H9 (cell line): ENCODE measurements at regions not wholly inside any gene's neighbourhood (a gene's known extent, or its start where the extent isn't known, plus 50 kb on each side); places are given as distances from the start of the nearest gene placed in this dataset.

Source experiments
- DNase-seq: peaks from one replicate; pipeline ENCODE4 v3.0.0-alpha.2; 2017
- H2AFZ ChIP-seq: one replicate; pipeline ENCODE4 v1.6.1; 2013; ENCODE audit warnings: mild to moderate bottlenecking, low read length, control low read depth, moderate library complexity
- H2AK5ac ChIP-seq: 2 replicates; pipeline ENCODE4 v1.6.1; 2013; ENCODE audit warnings: low read length, control low read depth, mixed read lengths; ENCODE audit not compliant: insufficient read length
- H2BK120ac ChIP-seq: one replicate; pipeline ENCODE4 v1.6.1; 2013; ENCODE audit warnings: low read depth, mild to moderate bottlenecking, low read length, control low read depth, inconsistent platforms; ENCODE audit not compliant: poor library complexity, severe bottlenecking
- H2BK12ac ChIP-seq: 2 replicates; pipeline ENCODE4 v1.6.1; 2013; ENCODE audit warnings: low read length, control low read depth, mixed read lengths, low read depth; ENCODE audit not compliant: insufficient read length
- H2BK15ac ChIP-seq: 2 replicates; pipeline ENCODE4 v1.6.1; 2013; ENCODE audit warnings: low read depth, low read length, control low read depth
- H2BK20ac ChIP-seq: one replicate; pipeline ENCODE4 v1.6.1; 2013; ENCODE audit warnings: low read depth, mild to moderate bottlenecking, low read length, control low read depth, inconsistent platforms; ENCODE audit not compliant: poor library complexity, severe bottlenecking
- H2BK5ac ChIP-seq: 2 replicates; pipeline ENCODE4 v1.6.1; 2013; ENCODE audit warnings: low read length, control low read depth, mixed read lengths; ENCODE audit not compliant: insufficient read length
- H3K14ac ChIP-seq: 2 replicates; pipeline ENCODE4 v1.6.1; 2013; ENCODE audit warnings: low read length, control low read depth; ENCODE audit not compliant: insufficient read depth
- H3K18ac ChIP-seq: 2 replicates; pipeline ENCODE4 v1.6.1; 2013; ENCODE audit warnings: low read depth, mild to moderate bottlenecking, mixed read lengths, low read length, control low read depth; ENCODE audit not compliant: insufficient read length
- H3K23ac ChIP-seq: 2 replicates; pipeline ENCODE4 v1.6.1; 2013; ENCODE audit warnings: low read length, control low read depth, mixed read lengths, low read depth; ENCODE audit not compliant: insufficient read length
- H3K23me2 ChIP-seq: 2 replicates; pipeline ENCODE4 v1.6.1; 2013; ENCODE audit warnings: low read depth, mild to moderate bottlenecking, mixed read lengths, low read length, control low read depth; ENCODE audit not compliant: insufficient read length, poor library complexity, severe bottlenecking
- H3K27ac ChIP-seq: 2 replicates; pipeline ENCODE4 v1.5.1; 2013; ENCODE audit warnings: low read length, control low read depth, mixed read lengths, low read depth; ENCODE audit not compliant: insufficient read length
- H3K27me3 ChIP-seq: 2 replicates; pipeline ENCODE4 v1.6.1; 2013; ENCODE audit warnings: low read length, control low read depth, inconsistent platforms; ENCODE audit not compliant: insufficient read depth
- H3K4ac ChIP-seq: 2 replicates; pipeline ENCODE4 v1.6.1; 2013; ENCODE audit warnings: low read depth, mild to moderate bottlenecking, control low read depth, inconsistent platforms, low read length, moderate library complexity
- H3K4me1 ChIP-seq: 2 replicates; pipeline ENCODE4 v1.6.1; 2013; ENCODE audit warnings: low read length, control low read depth, inconsistent platforms; ENCODE audit not compliant: insufficient read depth
- H3K4me2 ChIP-seq: 2 replicates; pipeline ENCODE4 v1.6.1; 2013; ENCODE audit warnings: low read length, control low read depth, mixed read lengths; ENCODE audit not compliant: insufficient read length, insufficient read depth
- H3K56ac ChIP-seq: 2 replicates; pipeline ENCODE4 v1.6.1; 2013; ENCODE audit warnings: low read depth, mild to moderate bottlenecking, mixed read lengths, low read length, control low read depth; ENCODE audit not compliant: insufficient read length
- H3K79me1 ChIP-seq: 2 replicates; pipeline ENCODE4 v1.6.1; 2013; ENCODE audit warnings: low read depth, mild to moderate bottlenecking, moderate library complexity, low read length, control low read depth, inconsistent platforms; ENCODE audit not compliant: insufficient read depth, poor library complexity, severe bottlenecking
- H3K79me2 ChIP-seq: 2 replicates; pipeline ENCODE4 v1.6.1; 2013; ENCODE audit warnings: low read length, control low read depth, inconsistent platforms; ENCODE audit not compliant: insufficient read depth
- H3K9ac ChIP-seq: 2 replicates; pipeline ENCODE4 v1.6.1; 2013; ENCODE audit warnings: low read length, control low read depth, mixed read lengths; ENCODE audit not compliant: insufficient read length; ENCODE audit errors: extremely low read depth
- H3K9me3 ChIP-seq: one replicate; pipeline ENCODE4 v1.6.1; 2013; ENCODE audit warnings: low read depth, low read length, inconsistent platforms; ENCODE audit not compliant: control insufficient read depth
- H3T11ph ChIP-seq: one replicate; pipeline ENCODE4 v1.6.1; 2013; ENCODE audit warnings: mild to moderate bottlenecking, low read length, control low read depth, inconsistent platforms
- H4K20me1 ChIP-seq: one replicate; pipeline ENCODE4 v1.6.1; 2013; ENCODE audit not compliant: control insufficient read depth, insufficient read length, insufficient read depth
- H4K5ac ChIP-seq: 2 replicates; pipeline ENCODE4 v1.6.1; 2013; ENCODE audit warnings: low read depth, mild to moderate bottlenecking, mixed read lengths, low read length, control low read depth; ENCODE audit not compliant: insufficient read length
- H4K8ac ChIP-seq: replicated peaks from 2 replicates; pipeline ENCODE4 v1.6.1; 2013; ENCODE audit warnings: low read length, control low read depth, mixed read lengths, low read depth; ENCODE audit not compliant: insufficient read length
- H4K91ac ChIP-seq: 2 replicates; pipeline ENCODE4 v1.6.1; 2013; ENCODE audit warnings: low read depth, mild to moderate bottlenecking, moderate library complexity, mixed read lengths, low read length, control low read depth; ENCODE audit not compliant: insufficient read length
- H3K27ac Mint-ChIP-seq, 3 experiments: 2 replicates in 2 of 3; 3 replicates in 1 of 3; pipeline ENCODE4 v1.8.0; 2020 to 2021; ENCODE audit warnings: mixed read lengths in 3 of 3, mild to moderate bottlenecking in 1 of 3, moderate library complexity in 1 of 3
- H3K27me3 Mint-ChIP-seq: 2 replicates; pipeline ENCODE4 v1.8.0; 2021; ENCODE audit warnings: low read depth, mild to moderate bottlenecking, moderate library complexity, mixed read lengths
- H3K36me3 Mint-ChIP-seq, 3 experiments: 2 replicates in 2 of 3; 3 replicates in 1 of 3; pipeline ENCODE4 v1.8.0; 2020 to 2021; ENCODE audit warnings: low read depth in 3 of 3, mixed read lengths in 3 of 3; ENCODE audit not compliant: insufficient read depth in 1 of 3
- H3K4me1 Mint-ChIP-seq, 2 experiments: 2 replicates each; pipeline ENCODE4 v1.8.0; 2020; ENCODE audit warnings: mixed read lengths in 2 of 2
- H3K4me3 Mint-ChIP-seq, 2 experiments: 2 replicates in 1 of 2; 3 replicates in 1 of 2; pipeline ENCODE4 v1.8.0; 2020 to 2021; ENCODE audit warnings: mild to moderate bottlenecking in 2 of 2, mixed read lengths in 2 of 2, moderate library complexity in 1 of 2
- H3K9me3 Mint-ChIP-seq, 2 experiments: 2 replicates in 1 of 2; 3 replicates in 1 of 2; pipeline ENCODE4 v1.8.0; 2020; ENCODE audit warnings: mild to moderate bottlenecking in 2 of 2, mixed read lengths in 2 of 2, moderate library complexity in 1 of 2
- WGBS: extraction: QIAGEN DNeasy Blood & Tissue Kit; methylation state at CpG from one replicate; pipeline ENCODE4 v1.1.7; 2013; ENCODE audit warnings: missing lambda C conversion rate, low lambda C conversion rate, mixed read lengths; ENCODE audit not compliant: insufficient read length; ENCODE audit errors: extremely low coverage; 5-methylcytosine and 5-hydroxymethylcytosine counted together
- TF ChIP-seq, protein P1 (sequence below): fragments of 200-600 bp; sonication (generic); conservative IDR thresholded peaks from 3 replicates; pipeline ENCODE4 v1.8.0; 2021; ENCODE audit warnings: antibody characterized with exemption, mild to moderate bottlenecking

GRCh38 chr15:58282060-58282708 is 144.0 kb downstream of the AQP9 start:
- Histone ChIP-seq H3K4ac (no peak overlapping the region), H4K20me1 (no peaks in the 10 kb centered on the region), H3K23ac (no peak overlapping the region), H2AK5ac (no peak overlapping the region), H3K4me1 (no peaks in the 10 kb centered on the region; the same call in 1 of the 2 replicates), H3K9me3 (no peaks in the 10 kb centered on the region), H3K18ac (no peak overlapping the region), H2BK20ac (no peak overlapping the region), H3K23me2 (no peaks in the 10 kb centered on the region), H3K27ac (no peak overlapping the region), H3K14ac (no peak overlapping the region), H4K91ac (no peak overlapping the region), H3K27me3 (no peaks in the 10 kb centered on the region), H3T11ph (no peak overlapping the region), H3K79me1 (no peaks in the 10 kb centered on the region), H2BK15ac (no peak overlapping the region), H2BK120ac (no peak overlapping the region), H3K4me2 (no peak overlapping the region), H2BK5ac (no peak overlapping the region), H4K5ac (no peak overlapping the region), H4K8ac (no peak overlapping the region), H3K9ac (no peak overlapping the region), H2AFZ (no peak overlapping the region), H2BK12ac (no peak overlapping the region), H3K56ac (no peak overlapping the region), H3K79me2 (no peaks in the 10 kb centered on the region)
- DNase-seq: no peak
- Mint-ChIP-seq H3K4me1 (peaks cover 12 to 15% of the 10 kb centered on the region in 2 experiments), H3K36me3 (no peaks in the 10 kb centered on the region), H3K9me3 (no peaks in the 10 kb centered on the region), H3K27ac (no peak overlapping the region), H3K27me3 (no peaks in the 10 kb centered on the region), H3K4me3 (no peak overlapping the region)
- TF ChIP-seq, protein P1, sequence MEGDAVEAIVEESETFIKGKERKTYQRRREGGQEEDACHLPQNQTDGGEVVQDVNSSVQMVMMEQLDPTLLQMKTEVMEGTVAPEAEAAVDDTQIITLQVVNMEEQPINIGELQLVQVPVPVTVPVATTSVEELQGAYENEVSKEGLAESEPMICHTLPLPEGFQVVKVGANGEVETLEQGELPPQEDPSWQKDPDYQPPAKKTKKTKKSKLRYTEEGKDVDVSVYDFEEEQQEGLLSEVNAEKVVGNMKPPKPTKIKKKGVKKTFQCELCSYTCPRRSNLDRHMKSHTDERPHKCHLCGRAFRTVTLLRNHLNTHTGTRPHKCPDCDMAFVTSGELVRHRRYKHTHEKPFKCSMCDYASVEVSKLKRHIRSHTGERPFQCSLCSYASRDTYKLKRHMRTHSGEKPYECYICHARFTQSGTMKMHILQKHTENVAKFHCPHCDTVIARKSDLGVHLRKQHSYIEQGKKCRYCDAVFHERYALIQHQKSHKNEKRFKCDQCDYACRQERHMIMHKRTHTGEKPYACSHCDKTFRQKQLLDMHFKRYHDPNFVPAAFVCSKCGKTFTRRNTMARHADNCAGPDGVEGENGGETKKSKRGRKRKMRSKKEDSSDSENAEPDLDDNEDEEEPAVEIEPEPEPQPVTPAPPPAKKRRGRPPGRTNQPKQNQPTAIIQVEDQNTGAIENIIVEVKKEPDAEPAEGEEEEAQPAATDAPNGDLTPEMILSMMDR: no peak
- no CpG with 5 or more reads among the region's 3 CpGs for WGBS
